Fibroblast of lung (primary cell): ENCODE measurements at regions not wholly inside any gene's neighbourhood (a gene's known extent, or its start where the extent isn't known, plus 50 kb on each side); places are given as distances from the start of the nearest gene placed in this dataset.

Experiments
- EZH2 ChIP-seq: IDR thresholded peaks from 2 replicates; pipeline ENCODE4 v1.5.1; 2012; ENCODE audit warnings: low read length, control low read depth, mild to moderate bottlenecking; ENCODE audit errors: missing control alignments
- TF ChIP-seq, protein P1 (sequence below), 2 donors: IDR thresholded peaks in 1 of 2; conservative IDR thresholded peaks in 1 of 2; 1 replicate in 1 of 2; 2 replicates in 1 of 2; pipeline ENCODE4 v1.5.1; 2011 to 2012; ENCODE audit warnings: low read length in 2 of 2, control low read depth in 1 of 2, inconsistent platforms in 1 of 2, low read depth in 1 of 2, mild to moderate bottlenecking in 1 of 2

DNA sequence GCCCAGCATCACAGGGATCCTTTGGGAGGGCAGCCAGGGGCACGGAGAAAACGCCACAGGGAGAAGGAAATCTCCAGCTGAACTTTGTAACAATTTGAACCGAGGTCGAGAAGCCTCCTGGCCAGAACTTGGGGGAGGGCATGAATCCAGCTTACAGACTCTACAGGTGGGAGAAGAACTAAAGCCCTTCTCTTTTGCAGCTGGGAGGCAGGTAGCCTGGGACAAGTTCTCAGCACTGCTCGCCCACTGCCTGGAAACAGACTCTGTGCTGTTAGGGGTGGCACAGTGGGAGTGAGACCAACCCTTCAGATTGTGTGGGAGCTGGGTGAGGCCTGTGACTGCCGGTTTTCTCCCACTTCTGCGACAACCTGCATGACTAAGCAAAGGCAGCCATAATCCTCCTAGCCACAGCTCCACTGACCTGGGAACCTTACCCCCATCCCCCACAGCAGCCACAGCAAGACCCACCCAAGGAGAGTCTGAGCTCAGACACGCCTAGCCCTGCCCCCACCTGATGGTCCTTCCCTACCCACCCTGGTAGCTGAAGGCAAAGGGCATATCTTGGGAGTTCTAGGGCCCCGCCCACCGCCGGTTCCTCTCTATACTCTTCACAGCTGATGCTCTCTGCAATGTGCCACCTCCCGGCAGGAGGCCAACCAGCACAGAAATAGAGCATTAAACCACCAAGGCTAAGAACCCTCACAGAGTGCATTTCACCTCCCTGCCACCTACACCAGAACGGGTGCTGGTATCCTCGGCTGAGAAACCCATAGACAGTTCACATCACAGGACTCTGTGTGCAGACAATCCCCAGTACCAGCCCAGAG lies 136.0 kb upstream of the SIX2 start:
- TF ChIP-seq, protein P1, sequence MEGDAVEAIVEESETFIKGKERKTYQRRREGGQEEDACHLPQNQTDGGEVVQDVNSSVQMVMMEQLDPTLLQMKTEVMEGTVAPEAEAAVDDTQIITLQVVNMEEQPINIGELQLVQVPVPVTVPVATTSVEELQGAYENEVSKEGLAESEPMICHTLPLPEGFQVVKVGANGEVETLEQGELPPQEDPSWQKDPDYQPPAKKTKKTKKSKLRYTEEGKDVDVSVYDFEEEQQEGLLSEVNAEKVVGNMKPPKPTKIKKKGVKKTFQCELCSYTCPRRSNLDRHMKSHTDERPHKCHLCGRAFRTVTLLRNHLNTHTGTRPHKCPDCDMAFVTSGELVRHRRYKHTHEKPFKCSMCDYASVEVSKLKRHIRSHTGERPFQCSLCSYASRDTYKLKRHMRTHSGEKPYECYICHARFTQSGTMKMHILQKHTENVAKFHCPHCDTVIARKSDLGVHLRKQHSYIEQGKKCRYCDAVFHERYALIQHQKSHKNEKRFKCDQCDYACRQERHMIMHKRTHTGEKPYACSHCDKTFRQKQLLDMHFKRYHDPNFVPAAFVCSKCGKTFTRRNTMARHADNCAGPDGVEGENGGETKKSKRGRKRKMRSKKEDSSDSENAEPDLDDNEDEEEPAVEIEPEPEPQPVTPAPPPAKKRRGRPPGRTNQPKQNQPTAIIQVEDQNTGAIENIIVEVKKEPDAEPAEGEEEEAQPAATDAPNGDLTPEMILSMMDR (conservative IDR thresholded peaks at IDR 0.05 in 1 of 2, IDR thresholded peaks at IDR 0.05 in 1 of 2; ENCODE audit: low read depth in 1 of 2, low read length in 2 of 2), result no peak
- TF ChIP-seq EZH2, result no peak
